Left lung (tissue), 4 donors: ENCODE measurements at regions not wholly inside any gene's neighbourhood (a gene's known extent, or its start where the extent isn't known, plus 50 kb on each side); places are given as distances from the start of the nearest gene placed in this dataset.

Source experiments
- ATAC-seq: fragments of 200-7000 bp; cut with Tn5 transposase; one replicate; pipeline ENCODE4 v1.9.1; 2020; ENCODE audit warnings: moderate library complexity
- DNase-seq, 4 donors: peaks; one replicate each; pipeline ENCODE4 v3.0.0-alpha.2; 2013 to 2020
- H3K27ac ChIP-seq, 2 donors: fragments of 200-600 bp; sonication (generic) in 1 of 2; one replicate each; pipeline versions ENCODE4 v1.5.0 to v1.8.0; 2020 to 2021
- H3K27me3 ChIP-seq, 2 donors: fragments of 200-600 bp; sonication (generic) in 1 of 2; one replicate each; pipeline versions ENCODE4 v1.5.0 to v1.8.0; 2020 to 2021
- H3K36me3 ChIP-seq, 2 donors: fragments of 200-600 bp; sonication (generic) in 1 of 2; one replicate each; pipeline versions ENCODE4 v1.5.0 to v1.8.0; 2020 to 2021
- H3K4me1 ChIP-seq, 2 donors: fragments of 200-600 bp; one replicate each; pipeline ENCODE4 v1.8.0; 2021
- H3K4me3 ChIP-seq, 2 donors: fragments of 200-600 bp; sonication (generic) in 1 of 2; one replicate each; pipeline versions ENCODE4 v1.5.0 to v1.8.0; 2020 to 2021; ENCODE audit warnings: mild to moderate bottlenecking in 1 of 2
- H3K9me3 ChIP-seq, 2 donors: fragments of 200-600 bp; sonication (generic) in 1 of 2; one replicate each; pipeline versions ENCODE4 v1.5.0 to v1.8.0; 2020 to 2021
- intact Hi-C, 2 donors: fragments of 100-400 bp; cut with DNase I; formaldehyde crosslinking; loops; one replicate each; pipeline versions ENCODE4 v1.11.2 to v1.14.2; 2022
- TF ChIP-seq, protein P1 (sequence below), 2 donors: fragments of 200-600 bp; sonication (generic) in 1 of 2; IDR thresholded peaks; one replicate each; pipeline versions ENCODE4 v1.5.0 to v1.8.0; 2021; ENCODE audit warnings: antibody characterized with exemption in 2 of 2
- donor health status: DM: no; HTN: yes; CAD: no.
- donor health status: DM: no; HTN: no; CAD: no.

DNA sequence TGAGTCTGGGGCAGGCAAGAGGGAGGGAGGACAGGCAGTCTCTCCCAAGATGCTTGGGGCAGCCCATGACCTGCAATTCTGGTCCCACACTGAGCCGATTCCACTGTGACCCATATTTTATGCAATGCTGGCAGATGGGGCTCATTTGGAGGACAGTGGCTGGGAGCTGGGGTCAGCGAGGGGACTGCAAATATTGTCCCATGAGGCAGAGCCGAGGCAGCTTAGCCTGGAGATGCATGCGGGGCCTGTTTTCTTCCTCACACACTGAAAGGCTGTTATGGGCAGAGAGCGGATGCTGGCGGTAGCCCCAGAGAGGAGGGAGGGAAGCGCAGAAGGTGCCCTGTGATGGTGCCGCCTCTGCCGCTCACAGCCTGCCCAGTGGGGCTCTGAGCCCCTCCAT lies 128.5 kb upstream of the POU3F1 start:
- Histone ChIP-seq H3K4me3 (no peak overlapping the region), H3K4me1 (no peaks in the 10 kb centered on the region), H3K27ac (no peak overlapping the region), H3K9me3 (no peaks in the 10 kb centered on the region), H3K27me3 (no peaks in the 10 kb centered on the region), H3K36me3 (no peaks in the 10 kb centered on the region)
- TF ChIP-seq, protein P1, sequence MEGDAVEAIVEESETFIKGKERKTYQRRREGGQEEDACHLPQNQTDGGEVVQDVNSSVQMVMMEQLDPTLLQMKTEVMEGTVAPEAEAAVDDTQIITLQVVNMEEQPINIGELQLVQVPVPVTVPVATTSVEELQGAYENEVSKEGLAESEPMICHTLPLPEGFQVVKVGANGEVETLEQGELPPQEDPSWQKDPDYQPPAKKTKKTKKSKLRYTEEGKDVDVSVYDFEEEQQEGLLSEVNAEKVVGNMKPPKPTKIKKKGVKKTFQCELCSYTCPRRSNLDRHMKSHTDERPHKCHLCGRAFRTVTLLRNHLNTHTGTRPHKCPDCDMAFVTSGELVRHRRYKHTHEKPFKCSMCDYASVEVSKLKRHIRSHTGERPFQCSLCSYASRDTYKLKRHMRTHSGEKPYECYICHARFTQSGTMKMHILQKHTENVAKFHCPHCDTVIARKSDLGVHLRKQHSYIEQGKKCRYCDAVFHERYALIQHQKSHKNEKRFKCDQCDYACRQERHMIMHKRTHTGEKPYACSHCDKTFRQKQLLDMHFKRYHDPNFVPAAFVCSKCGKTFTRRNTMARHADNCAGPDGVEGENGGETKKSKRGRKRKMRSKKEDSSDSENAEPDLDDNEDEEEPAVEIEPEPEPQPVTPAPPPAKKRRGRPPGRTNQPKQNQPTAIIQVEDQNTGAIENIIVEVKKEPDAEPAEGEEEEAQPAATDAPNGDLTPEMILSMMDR (IDR thresholded peaks at IDR 0.05) = no peak
- ATAC-seq = no peak
- DNase-seq = no peak
- intact Hi-C loops = no loop called here

DNA sequence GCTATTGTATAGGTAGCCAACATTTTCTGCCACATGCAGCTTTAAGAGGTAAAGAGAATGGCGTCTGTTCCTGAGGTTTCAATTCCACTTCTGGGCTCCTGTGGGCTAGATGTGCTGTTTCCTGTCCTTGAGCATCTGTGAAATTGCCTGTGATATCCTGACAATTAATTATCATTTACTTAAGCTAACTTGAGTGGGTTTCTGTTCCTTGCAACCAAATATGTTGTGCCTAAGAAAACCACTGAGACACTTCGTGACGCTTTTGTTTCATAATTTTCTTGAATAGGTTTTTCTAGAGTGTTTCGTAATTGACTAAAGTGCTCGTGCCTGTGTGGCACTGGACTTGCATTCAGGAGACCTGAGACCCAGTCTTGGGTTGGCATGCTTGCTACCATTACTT lies 127.3 kb upstream of the POU3F1 start:
- Histone ChIP-seq H3K36me3 (no peaks in the 10 kb centered on the region), H3K27ac (no peak overlapping the region), H3K4me1 (no peaks in the 10 kb centered on the region), H3K4me3 (no peak overlapping the region), H3K9me3 (no peaks in the 10 kb centered on the region), H3K27me3 (no peaks in the 10 kb centered on the region)
- TF ChIP-seq, protein P1 (IDR thresholded peaks at IDR 0.05) = no peak
- DNase-seq (no peak), ATAC-seq (no peak)
- intact Hi-C loops = no loop called here

DNA sequence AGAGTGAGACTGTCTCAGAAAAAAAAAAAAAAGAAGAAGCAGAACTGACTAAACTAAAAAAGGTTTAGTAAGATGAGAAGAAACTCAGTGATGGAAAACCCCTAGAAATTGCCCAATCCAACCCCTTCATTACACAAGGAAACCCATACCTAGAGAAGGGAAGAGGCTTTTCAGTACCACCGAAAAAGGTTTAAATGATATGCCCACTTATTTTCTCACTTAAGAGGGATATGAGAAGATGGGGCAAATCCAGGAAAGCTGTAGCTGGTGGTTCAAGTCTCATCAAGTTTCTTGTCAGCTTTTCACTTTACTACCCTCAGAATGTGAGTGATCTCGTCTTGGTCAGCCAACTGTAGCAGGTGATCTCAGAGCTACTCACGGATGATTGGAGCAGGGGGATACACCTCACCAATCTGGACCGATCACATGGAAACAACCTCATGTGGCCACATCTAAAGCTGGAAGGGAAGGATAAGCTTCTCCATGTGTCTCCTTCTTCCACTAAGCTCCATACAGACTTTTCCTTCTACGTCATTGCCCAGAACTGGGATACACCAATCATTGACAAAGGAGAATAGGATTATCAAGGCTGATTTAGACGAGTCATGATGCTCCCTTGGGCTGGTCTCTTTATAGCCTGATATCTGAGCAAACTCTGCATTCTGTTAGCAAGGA lies 126.7 kb upstream of the POU3F1 start:
- Histone ChIP-seq H3K27ac (no peak overlapping the region), H3K9me3 (no peaks in the 10 kb centered on the region), H3K36me3 (no peaks in the 10 kb centered on the region), H3K4me1 (no peaks in the 10 kb centered on the region), H3K4me3 (no peak overlapping the region), H3K27me3 (no peaks in the 10 kb centered on the region)
- DNase-seq (no peak), ATAC-seq (no peak)
- TF ChIP-seq, protein P1 (IDR thresholded peaks at IDR 0.05) = no peak
- intact Hi-C loops = no loop called here

DNA sequence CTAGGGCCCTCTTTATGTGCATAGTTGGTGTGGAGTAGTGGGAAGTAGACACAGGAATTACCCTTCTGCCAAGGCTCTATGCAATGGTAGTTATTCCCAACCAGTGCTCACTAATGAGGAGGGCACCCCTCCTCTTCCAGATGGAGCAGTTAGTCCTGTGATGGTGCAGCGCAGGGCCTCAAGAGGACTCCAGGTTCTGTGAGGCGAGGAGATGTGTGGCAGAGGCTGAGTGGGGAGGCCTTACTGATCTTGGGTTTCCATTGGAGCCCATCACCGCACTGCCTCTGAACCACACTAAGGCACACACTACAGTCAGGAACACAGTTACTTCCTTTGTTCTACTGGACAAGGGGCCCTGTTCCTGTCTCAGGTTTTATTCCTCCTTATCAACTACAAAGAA lies 122.5 kb upstream of the POU3F1 start:
- no peaks in the 10 kb centered on the region for H3K4me1 ChIP-seq
- no peaks in the 10 kb centered on the region for H3K9me3 ChIP-seq
- H3K4me3 ChIP-seq = no peak overlapping the region
- TF ChIP-seq, protein P1 (IDR thresholded peaks at IDR 0.05) = no peak
- intact Hi-C loops = no loop called here
- no peak overlapping the region for H3K27ac ChIP-seq
- H3K27me3 ChIP-seq = no peaks in the 10 kb centered on the region
- H3K36me3 ChIP-seq = no peaks in the 10 kb centered on the region
- ATAC-seq = no peak
- no peak for DNase-seq

DNA sequence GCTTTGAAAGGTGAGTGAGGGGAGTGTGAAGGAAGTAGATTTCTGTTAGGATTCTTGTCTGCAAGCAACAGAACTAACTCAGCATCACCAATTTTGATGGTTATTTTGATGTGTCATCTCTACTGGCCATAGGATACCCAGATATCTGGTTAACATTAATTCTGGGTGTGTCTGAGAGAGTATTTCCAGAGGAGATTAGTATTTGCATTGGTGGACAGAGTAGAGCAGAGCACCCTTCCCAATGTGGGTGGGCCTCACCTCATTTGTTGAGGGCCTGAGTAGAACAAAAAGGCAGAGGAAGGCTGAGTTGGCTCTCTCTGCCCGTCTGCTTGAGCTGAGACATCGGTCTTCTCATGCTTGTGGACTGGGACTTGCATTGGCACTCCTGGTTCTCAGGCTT lies 121.8 kb upstream of the POU3F1 start:
- intact Hi-C loops = no loop called here
- no peak for ATAC-seq
- Histone ChIP-seq H3K36me3 (no peaks in the 10 kb centered on the region), H3K4me1 (no peaks in the 10 kb centered on the region), H3K27me3 (no peaks in the 10 kb centered on the region), H3K27ac (no peak overlapping the region), H3K9me3 (no peaks in the 10 kb centered on the region), H3K4me3 (no peak overlapping the region)
- TF ChIP-seq, protein P1 (IDR thresholded peaks at IDR 0.05) = no peak
- no peak for DNase-seq
